Amniotic stem cell (primary cell): ENCODE measurements at regions not wholly inside any gene's neighbourhood (a gene's known extent, or its start where the extent isn't known, plus 50 kb on each side); places are given as distances from the start of the nearest gene placed in this dataset.
A peak's percentile ranks its signal among the peaks of the same experiment; 100 is the strongest.

Experiments used
- DNase-seq: peaks from one replicate; lab custom pipeline; 2025; lab: John Stamatoyannopoulos, UW

DNA sequence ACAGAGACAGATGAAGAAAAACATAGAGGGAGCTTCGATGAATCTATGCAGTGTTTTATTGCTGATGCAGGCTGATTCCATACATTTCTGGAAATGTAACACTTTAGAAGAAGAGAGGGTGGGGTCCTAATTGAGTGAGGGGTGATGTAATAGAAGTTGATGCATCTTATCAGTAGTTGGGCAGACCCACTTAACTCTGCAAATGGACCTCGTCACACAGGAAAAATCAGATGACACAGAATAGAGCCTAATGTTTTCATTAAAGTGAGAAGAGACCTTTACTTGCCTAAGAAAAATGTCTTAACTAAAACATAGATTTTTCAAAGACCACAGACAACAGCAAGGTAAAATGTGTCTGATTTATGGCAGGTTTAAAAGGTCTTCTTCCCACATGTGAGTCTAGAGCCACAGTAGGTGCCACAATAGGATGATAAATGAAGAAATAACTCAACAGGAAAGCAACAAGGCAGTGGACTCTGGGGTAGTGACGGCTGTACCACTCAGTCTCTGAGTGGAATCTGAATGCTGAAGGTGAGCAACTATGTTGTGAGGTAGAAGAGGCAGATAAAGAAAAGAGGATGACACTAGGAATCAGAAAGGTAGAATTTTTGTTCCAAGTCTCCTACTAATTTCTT, 414.7 kb upstream of the PIK3C3 start:
- no peak for DNase-seq

DNA sequence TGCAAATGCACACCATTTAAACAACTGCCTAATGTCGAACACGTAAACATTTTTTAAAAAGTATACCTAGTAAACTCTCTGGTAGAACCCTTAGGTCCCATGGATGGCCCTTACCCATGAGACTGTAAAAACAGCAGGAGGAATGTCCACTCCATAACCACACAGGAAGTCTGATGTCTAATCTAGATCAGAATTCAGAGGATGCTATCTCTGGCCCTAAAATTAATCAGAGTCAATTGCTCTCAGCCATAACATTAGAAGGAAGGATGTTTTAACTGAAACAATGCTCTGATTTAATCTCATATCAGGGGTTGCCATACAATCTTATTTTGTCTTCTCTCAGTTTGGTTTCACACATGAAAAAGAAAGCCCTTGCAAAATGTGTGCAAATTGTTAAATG, 416.3 kb upstream of the PIK3C3 start:
- DNase-seq = no peak

DNA sequence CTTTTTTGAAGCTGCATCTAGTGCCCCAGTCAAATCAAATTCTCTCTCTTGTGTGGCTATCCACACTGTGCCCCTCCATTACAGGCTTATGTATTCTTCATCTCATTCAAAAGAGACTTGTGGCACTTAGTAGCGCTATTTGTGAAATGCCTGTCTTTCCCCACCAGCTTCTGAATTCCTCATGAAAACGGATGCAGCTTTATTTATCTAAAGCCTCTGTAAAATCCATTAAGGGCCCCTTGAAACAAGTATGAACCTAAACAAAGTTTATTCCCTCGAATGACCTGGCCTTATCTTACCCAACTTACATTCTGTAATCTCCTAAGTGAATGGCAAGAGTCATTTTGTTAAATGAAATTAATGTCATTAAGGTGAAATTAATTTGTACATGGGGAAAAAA, 417.4 kb upstream of the PIK3C3 start:
- no peak for DNase-seq

DNA sequence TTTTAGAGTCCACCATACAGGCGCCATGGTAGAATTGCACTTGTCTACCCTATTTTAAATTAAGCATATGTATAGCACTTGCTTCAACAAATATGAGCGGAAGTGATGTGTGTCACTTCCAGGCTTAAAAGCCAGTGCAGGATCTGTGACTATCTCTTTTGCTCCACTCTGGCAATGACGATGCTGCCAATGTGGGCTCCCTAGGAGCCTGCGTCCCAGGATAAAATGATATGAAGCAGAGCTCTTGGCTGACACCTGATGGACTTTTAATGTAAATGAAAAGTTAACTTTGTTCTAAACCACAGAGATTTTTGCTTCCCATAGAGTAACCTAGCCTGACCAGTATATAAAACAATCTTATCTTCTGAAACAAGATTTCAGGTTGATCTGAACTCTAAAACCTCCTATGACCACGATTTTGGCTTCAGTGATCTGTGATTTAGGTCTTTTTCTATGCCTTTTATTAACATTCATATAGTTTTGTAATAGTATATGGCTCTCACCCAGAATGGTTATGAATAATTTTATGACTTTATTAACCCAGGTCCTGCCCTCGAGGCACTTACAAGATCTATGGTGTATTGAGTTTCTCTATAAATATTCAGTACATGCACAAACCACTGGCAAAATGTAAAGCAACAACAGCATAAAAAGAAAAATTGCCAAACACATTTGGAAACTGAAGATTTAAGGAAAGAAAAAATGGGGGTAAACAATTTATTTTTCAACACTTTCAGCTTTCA, 422.5 kb upstream of the PIK3C3 start:
- DNase-seq = peak; percentile 2

DNA sequence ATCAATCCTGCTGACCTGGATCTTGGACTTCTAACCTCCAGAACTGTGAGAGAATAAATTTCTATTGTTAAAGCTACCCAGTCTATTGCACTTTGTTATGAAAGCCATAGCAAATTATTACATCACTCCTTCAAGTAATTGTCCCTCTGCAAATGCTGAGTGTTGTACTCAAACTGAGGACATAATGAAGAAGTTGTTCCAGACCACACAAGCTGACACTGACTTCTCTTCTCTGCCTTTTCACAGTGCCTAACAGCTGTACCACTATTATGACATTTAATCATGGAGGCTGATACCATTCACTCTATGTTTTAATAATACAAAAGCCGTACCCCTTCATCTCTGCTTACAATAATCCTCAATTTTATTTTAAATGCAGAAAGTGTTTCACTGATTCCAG, 424.1 kb upstream of the PIK3C3 start:
- no peak for DNase-seq

DNA sequence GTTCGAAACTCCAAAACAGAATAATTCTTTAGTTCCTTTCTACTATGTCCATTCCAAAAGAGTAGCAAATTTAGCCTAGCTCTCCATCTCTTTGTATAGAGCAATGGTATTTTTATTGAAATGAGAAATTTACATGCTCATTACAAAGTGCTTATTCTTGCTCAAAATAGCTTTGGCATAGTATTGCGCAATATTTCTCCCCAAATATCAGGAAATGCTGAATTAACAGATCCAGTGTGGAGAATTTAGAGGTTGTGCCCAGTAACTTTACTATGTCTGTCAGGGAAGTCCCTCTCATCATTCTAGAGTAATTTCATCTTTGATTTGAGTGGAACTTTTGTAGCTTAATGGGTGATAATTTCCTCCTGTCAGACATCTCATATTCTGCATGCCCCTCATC, 425.9 kb upstream of the PIK3C3 start:
- DNase-seq = no peak

DNA sequence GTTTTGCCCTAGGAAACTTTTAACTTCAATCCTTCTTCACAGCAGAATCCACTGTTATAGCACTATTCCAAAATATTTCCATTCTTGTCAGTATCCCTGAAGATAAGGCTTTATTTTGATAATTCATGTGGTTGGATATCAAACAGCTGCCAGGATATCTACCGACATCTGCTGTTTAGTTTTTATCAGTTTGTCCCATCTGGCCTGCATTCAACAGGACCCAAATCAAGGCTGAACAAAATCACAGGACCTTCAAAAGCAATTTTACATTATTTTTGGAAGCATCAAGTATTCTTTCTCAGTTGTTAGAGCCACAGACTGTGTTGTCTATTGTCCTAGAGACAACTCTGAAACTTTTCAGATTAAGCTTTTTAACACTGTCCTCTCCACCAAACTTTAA, 429.0 kb upstream of the PIK3C3 start:
- no peak for DNase-seq

DNA sequence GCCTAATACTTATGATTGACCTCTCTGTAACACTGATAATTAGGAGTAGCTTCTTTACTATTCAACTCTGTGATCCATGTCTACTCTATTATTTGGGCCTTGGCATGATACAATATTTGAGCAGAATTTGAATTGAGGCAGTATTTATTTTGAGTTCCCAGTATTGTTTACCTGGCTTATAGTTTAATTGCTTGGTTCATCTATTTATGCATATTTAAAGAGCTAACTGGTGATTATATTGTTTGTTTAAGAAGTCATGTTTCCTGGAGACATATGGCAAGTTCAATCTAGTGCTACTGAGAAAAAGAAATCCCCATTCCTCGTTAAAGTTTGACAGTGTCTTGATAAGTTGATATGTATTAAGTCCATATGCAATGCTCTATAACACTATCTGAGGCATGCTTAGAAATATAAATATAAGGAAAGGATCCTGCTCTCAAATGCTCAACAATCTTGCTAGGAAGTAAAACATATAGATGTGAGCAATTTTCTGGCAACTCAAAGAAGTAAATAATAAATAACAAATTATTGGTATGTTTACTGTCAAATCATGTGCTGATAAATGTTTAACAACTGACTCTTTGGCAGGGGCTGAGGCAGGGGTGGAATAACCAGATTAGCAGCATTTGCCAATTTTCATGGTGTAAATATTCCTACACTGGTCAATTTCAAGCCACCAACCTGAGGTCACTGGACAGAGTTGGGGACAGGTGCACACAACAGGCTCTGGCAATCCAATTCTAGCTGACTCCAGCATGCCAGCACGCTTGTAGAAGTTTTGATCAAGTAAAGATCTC, 430.2 kb upstream of the PIK3C3 start:
- no peak for DNase-seq

DNA sequence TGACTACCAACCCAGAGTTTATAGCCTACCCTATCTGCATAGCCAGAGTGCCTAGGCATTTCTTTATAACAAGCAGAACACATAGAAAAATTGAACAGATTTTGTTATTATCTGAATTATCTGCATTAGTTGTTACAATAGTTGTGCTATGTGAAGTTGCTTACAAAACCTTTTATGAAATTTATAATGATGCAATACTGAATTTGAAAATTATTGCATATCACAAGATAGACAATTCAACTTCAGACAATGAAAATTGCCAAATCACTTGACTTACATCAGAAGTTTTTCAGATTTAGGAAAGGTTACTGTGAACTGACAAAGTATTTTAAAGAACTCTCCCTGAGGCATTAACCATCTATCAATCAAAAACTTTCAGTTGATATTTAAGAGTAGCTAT, 437.9 kb upstream of the PIK3C3 start:
- DNase-seq = no peak

DNA sequence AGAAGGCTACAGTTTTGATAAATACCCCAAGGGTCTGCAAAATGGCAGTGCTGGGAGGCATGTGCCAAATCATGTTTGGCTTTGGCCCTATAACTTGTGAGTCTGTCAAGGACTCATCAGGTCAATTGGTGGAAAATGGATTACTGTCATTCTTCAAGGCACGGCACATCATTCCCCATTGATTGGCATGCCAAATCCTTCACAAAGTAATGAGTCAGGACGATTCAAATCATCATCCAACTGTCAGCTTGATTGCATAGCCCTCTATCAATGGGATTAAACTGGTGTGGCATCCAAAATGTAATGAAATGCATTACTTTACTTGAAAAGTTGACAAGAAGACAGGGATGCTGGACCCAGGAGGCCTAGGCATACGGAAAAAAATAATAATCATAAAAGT, 441.6 kb upstream of the PIK3C3 start:
- no peak for DNase-seq

DNA sequence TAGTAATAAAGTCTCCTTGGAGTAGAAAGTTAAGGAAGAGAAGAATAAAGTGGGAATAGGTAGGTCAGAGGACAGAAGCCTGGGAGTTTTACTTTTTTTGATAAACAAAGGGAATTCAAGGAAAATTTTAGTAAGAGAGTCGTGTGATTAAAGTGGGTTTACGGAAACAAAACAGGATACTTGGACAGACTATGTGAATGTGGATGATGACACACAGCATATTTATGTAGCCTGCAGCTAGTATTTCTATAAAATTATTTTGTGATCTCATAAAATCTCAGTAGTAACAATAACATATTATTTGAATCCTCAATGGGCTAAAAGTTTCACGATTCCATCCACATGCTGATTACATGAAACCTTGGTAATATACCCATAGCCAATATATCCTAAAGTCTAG, 450.7 kb upstream of the PIK3C3 start:
- DNase-seq = no peak

DNA sequence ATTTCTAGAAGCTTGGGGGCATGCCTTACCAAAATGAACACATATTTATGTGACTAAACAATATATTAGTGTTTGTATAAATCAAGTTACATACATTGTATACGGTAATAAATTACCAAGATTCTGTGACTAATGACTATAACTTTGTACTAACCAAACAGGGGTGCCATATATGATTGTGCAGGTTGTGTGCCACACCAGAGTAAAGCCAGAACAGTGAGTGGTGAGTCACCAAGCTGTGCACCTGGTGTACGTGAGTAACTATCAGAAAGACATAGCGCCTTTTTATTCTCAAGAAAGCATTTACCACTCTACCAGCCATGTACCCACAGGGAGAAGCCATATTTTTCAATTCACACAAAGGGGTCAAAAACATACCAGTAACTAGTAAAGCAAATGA, 453.2 kb upstream of the PIK3C3 start:
- DNase-seq = no peak

DNA sequence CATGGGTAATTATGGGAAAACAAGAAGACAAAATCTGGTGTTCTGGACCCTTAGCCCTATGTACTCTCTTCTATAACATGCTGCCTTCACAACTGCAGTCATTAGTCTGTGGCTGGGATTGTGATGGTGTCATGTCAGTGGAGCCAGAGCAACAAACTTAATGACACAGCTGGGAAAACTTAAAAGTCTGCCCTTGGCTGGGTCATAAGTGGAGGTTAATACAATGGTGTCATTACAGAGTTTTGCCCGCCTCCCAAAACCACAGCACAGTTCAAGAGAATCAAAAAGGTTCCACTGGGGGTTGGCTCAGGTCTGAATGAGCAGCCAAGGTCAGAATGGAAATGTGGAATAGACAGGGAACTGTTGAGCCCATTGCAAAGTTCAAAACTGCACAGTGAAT, 455.7 kb upstream of the PIK3C3 start:
- no peak for DNase-seq

DNA sequence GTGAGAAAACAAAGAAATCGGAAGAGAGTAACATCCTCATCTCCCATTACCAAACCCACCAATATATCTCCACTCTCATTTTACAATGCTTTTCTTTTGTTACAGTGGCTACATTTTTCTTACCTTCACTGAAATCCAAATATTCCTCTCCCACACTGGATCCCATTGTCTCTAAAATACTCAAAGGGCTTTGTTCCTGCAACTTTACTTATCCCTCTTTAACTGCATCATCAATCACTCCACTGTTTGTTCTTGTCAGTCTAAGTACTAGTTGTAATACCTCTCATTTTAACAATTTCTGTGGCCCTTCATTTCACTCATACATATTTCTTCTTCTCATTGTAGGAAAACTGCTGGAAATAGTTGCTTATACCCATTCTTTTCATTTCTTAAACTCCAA, 464.2 kb upstream of the PIK3C3 start:
- DNase-seq = no peak

DNA sequence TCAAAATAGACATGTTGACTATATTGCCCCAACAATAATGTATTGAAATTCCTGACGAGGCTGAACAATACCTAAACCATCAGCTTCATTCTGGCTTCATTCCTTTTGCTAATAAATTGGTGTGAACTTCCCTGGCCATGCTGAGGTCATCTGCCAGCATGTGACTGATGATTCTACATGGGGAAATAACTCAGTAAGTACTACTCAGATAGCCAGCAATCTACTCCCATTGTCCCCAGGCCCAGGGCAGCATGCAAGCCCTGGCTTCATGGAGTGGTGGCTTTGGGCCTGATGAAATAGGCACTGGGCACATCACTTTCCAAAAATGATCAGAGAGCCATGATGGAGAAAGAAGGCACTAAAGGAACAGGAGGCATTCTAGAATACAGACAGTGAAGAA, 468.5 kb upstream of the PIK3C3 start:
- no peak for DNase-seq

DNA sequence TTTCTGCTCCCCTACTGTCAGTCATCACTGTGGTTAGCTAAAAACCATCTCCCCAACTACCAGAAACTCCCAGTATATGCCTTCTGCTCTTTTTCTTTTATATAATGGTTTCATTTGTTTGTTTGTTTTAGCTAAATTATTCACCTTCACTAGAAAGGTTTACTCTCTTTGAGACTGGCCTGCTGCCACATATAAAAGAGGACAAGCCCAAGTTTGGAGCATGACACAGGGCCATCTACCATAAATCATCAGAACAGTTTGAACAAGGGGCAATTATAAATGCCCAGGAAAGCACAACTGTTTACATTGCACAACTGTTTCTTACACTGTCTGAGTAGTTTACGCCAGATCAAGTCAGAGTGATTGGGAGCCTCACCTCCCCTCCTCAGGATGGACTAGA, 471.0 kb upstream of the PIK3C3 start:
- no peak for DNase-seq

DNA sequence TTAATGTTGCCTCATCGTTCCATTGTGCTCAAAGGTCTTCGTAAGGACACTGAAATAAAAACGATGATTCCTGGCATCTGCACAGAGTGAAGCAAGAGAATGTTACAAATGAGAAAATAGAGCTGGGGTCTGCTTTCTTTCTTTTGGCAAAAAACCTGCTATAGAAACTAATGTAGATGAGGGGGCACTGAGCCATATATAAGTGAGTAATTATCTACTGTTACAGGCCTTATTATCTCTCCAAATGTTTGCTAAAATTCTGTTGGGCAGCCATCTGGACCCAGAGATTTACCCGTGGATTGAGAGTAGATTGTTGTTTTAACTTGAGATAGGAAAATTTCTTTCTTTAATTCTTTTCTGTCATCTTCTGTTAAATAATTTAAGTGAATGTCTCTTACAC, 472.5 kb upstream of the PIK3C3 start:
- DNase-seq = no peak

DNA sequence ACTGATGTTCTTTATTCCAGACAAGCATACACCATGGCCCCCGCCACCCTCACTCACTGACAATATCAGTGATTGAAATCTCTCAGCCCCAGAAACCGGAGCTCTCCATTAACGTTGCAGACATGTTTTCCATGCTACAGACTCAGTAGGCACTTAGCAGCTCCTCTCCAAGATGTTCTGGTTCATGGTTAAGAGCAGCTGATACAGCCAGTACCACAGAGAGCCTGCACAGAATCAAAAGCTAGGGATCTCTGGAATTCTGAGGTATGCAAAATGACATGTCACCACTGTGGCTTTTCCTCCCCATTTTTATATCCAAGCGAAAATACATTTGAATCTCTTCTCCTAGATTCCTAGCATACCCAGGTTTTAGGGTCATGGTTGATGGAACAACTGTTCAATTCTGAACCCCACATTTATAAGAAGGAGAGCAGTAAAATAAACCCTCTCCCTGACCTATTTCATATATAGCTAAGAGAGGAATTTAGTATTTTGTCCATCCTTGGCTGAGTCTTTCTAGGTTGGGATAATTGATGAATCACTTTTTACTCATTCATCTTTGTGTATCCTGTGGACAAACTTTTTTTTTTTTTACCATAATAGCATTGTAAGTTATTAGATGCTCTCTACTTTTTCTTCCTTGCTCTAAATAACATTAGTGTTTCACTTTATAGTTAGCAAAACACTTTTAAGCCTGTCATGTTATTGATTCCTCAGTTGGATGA, 488.4 kb upstream of the PIK3C3 start:
- DNase-seq = peak; percentile 7

DNA sequence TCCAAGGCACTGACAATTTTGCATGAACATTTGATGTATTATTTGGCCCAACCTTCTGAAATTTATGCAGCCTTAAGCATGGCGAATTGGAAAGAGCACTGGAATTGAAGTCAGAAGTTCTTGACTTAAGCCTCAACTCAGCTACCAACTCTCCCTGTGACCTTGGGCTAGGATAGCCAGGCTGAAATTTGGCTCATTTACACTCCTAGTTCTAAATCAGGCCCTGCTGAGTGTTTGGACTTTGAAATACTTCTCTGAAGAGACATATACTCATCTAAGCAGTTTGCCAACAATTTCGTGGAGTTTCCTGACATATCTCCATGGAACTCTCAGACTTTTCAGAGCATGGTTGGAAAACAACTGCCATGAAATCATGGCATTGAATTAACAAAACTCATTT, 489.6 kb upstream of the PIK3C3 start:
- DNase-seq = no peak

DNA sequence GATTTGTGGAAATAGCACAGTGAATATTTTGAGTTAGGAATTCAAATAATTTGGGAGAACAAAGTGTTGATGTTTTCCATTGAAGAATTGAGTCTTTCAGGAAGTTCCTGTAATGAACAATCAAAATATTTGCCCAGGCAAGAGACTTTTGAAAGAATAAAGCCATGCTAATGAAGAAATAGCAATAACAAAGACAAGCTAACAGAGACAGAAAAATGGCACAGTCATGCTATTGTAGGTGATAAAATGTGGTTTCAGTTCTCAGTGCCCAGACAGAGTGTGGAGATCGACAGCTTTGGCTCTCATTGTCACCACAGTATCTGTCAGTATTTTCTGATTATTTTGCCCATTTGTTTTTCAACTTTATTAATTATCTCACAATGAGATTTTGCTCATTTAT, 490.8 kb upstream of the PIK3C3 start:
- DNase-seq = no peak

DNA sequence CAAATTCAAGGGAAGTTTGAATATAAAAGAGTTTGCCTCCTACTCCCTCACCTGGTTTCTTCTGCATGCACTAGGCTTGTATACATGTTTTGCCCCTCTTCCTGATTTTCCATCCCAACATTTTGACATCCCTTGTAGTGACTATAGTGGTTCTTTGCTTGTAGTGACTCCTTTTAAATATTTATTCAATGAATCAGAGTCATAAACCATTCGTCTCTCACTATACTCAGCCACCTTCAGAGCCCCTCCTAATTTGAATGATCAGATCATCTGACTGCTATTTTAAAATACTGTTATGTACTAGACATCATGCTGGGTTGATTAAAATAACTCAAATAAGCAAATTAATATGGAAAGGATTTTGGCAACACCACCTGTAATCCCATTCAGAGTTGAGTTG, 492.1 kb upstream of the PIK3C3 start:
- no peak for DNase-seq

DNA sequence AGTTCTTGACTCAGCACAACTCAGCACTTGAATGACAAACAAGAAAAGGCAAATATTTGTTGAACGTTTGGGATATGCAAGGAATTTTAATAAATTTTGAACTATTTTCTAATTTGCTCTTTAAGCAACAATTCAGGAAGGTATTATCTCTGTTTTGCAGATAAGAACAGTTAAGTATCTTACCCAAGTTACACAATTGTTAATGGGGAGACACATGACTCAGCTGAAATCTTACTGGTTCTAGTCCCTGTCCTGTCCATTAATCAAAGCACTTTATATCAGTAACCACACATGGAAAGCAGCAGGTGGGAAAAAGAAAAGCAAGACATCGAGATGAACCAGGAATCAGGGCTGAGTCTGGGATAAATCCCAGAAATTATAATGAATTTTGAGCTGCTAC, 493.9 kb upstream of the PIK3C3 start:
- no peak for DNase-seq

DNA sequence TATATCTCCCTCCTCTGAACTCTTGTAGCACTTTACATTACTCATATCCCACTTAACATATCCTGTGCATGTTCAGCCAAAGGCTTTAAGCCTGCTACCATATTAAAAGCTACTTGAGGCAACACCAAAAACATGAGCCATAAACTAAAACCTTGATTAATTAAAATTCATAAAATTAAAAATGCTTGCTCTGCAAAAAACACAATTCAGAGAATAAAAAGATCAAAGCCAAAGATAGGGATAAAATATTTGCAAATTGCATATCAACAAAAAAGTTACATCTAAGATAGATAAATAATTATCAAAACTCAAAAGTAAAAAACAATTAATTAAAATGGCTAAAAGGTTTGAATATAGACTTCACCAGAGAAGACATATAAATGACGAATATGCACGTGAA, 495.4 kb upstream of the PIK3C3 start:
- no peak for DNase-seq
